H9 (cell line): ENCODE measurements at regions not wholly inside any gene's neighbourhood (a gene's known extent, or its start where the extent isn't known, plus 50 kb on each side); places are given as distances from the start of the nearest gene placed in this dataset.

Experiments used
- DNase-seq: peaks from one replicate; pipeline ENCODE4 v3.0.0-alpha.2; 2017
- H2AFZ ChIP-seq: one replicate; pipeline ENCODE4 v1.6.1; 2013; ENCODE audit warnings: mild to moderate bottlenecking, low read length, control low read depth, moderate library complexity
- H2AK5ac ChIP-seq: 2 replicates; pipeline ENCODE4 v1.6.1; 2013; ENCODE audit warnings: low read length, control low read depth, mixed read lengths; ENCODE audit not compliant: insufficient read length
- H2BK120ac ChIP-seq: one replicate; pipeline ENCODE4 v1.6.1; 2013; ENCODE audit warnings: low read depth, mild to moderate bottlenecking, low read length, control low read depth, inconsistent platforms; ENCODE audit not compliant: poor library complexity, severe bottlenecking
- H2BK12ac ChIP-seq: 2 replicates; pipeline ENCODE4 v1.6.1; 2013; ENCODE audit warnings: low read length, control low read depth, mixed read lengths, low read depth; ENCODE audit not compliant: insufficient read length
- H2BK15ac ChIP-seq: 2 replicates; pipeline ENCODE4 v1.6.1; 2013; ENCODE audit warnings: low read depth, low read length, control low read depth
- H2BK20ac ChIP-seq: one replicate; pipeline ENCODE4 v1.6.1; 2013; ENCODE audit warnings: low read depth, mild to moderate bottlenecking, low read length, control low read depth, inconsistent platforms; ENCODE audit not compliant: poor library complexity, severe bottlenecking
- H2BK5ac ChIP-seq: 2 replicates; pipeline ENCODE4 v1.6.1; 2013; ENCODE audit warnings: low read length, control low read depth, mixed read lengths; ENCODE audit not compliant: insufficient read length
- H3K14ac ChIP-seq: 2 replicates; pipeline ENCODE4 v1.6.1; 2013; ENCODE audit warnings: low read length, control low read depth; ENCODE audit not compliant: insufficient read depth
- H3K18ac ChIP-seq: 2 replicates; pipeline ENCODE4 v1.6.1; 2013; ENCODE audit warnings: low read depth, mild to moderate bottlenecking, mixed read lengths, low read length, control low read depth; ENCODE audit not compliant: insufficient read length
- H3K23ac ChIP-seq: 2 replicates; pipeline ENCODE4 v1.6.1; 2013; ENCODE audit warnings: low read length, control low read depth, mixed read lengths, low read depth; ENCODE audit not compliant: insufficient read length
- H3K23me2 ChIP-seq: 2 replicates; pipeline ENCODE4 v1.6.1; 2013; ENCODE audit warnings: low read depth, mild to moderate bottlenecking, mixed read lengths, low read length, control low read depth; ENCODE audit not compliant: insufficient read length, poor library complexity, severe bottlenecking
- H3K27ac ChIP-seq: 2 replicates; pipeline ENCODE4 v1.5.1; 2013; ENCODE audit warnings: low read length, control low read depth, mixed read lengths, low read depth; ENCODE audit not compliant: insufficient read length
- H3K27me3 ChIP-seq: 2 replicates; pipeline ENCODE4 v1.6.1; 2013; ENCODE audit warnings: low read length, control low read depth, inconsistent platforms; ENCODE audit not compliant: insufficient read depth
- H3K4ac ChIP-seq: 2 replicates; pipeline ENCODE4 v1.6.1; 2013; ENCODE audit warnings: low read depth, mild to moderate bottlenecking, control low read depth, inconsistent platforms, low read length, moderate library complexity
- H3K4me1 ChIP-seq: 2 replicates; pipeline ENCODE4 v1.6.1; 2013; ENCODE audit warnings: low read length, control low read depth, inconsistent platforms; ENCODE audit not compliant: insufficient read depth
- H3K4me2 ChIP-seq: 2 replicates; pipeline ENCODE4 v1.6.1; 2013; ENCODE audit warnings: low read length, control low read depth, mixed read lengths; ENCODE audit not compliant: insufficient read length, insufficient read depth
- H3K56ac ChIP-seq: 2 replicates; pipeline ENCODE4 v1.6.1; 2013; ENCODE audit warnings: low read depth, mild to moderate bottlenecking, mixed read lengths, low read length, control low read depth; ENCODE audit not compliant: insufficient read length
- H3K79me1 ChIP-seq: 2 replicates; pipeline ENCODE4 v1.6.1; 2013; ENCODE audit warnings: low read depth, mild to moderate bottlenecking, moderate library complexity, low read length, control low read depth, inconsistent platforms; ENCODE audit not compliant: insufficient read depth, poor library complexity, severe bottlenecking
- H3K79me2 ChIP-seq: 2 replicates; pipeline ENCODE4 v1.6.1; 2013; ENCODE audit warnings: low read length, control low read depth, inconsistent platforms; ENCODE audit not compliant: insufficient read depth
- H3K9ac ChIP-seq: 2 replicates; pipeline ENCODE4 v1.6.1; 2013; ENCODE audit warnings: low read length, control low read depth, mixed read lengths; ENCODE audit not compliant: insufficient read length; ENCODE audit errors: extremely low read depth
- H3K9me3 ChIP-seq: one replicate; pipeline ENCODE4 v1.6.1; 2013; ENCODE audit warnings: low read depth, low read length, inconsistent platforms; ENCODE audit not compliant: control insufficient read depth
- H3T11ph ChIP-seq: one replicate; pipeline ENCODE4 v1.6.1; 2013; ENCODE audit warnings: mild to moderate bottlenecking, low read length, control low read depth, inconsistent platforms
- H4K20me1 ChIP-seq: one replicate; pipeline ENCODE4 v1.6.1; 2013; ENCODE audit not compliant: control insufficient read depth, insufficient read length, insufficient read depth
- H4K5ac ChIP-seq: 2 replicates; pipeline ENCODE4 v1.6.1; 2013; ENCODE audit warnings: low read depth, mild to moderate bottlenecking, mixed read lengths, low read length, control low read depth; ENCODE audit not compliant: insufficient read length
- H4K8ac ChIP-seq: replicated peaks from 2 replicates; pipeline ENCODE4 v1.6.1; 2013; ENCODE audit warnings: low read length, control low read depth, mixed read lengths, low read depth; ENCODE audit not compliant: insufficient read length
- H4K91ac ChIP-seq: 2 replicates; pipeline ENCODE4 v1.6.1; 2013; ENCODE audit warnings: low read depth, mild to moderate bottlenecking, moderate library complexity, mixed read lengths, low read length, control low read depth; ENCODE audit not compliant: insufficient read length
- H3K27ac Mint-ChIP-seq, 3 experiments: 2 replicates in 2 of 3; 3 replicates in 1 of 3; pipeline ENCODE4 v1.8.0; 2020 to 2021; ENCODE audit warnings: mixed read lengths in 3 of 3, mild to moderate bottlenecking in 1 of 3, moderate library complexity in 1 of 3
- H3K27me3 Mint-ChIP-seq: 2 replicates; pipeline ENCODE4 v1.8.0; 2021; ENCODE audit warnings: low read depth, mild to moderate bottlenecking, moderate library complexity, mixed read lengths
- H3K36me3 Mint-ChIP-seq, 3 experiments: 2 replicates in 2 of 3; 3 replicates in 1 of 3; pipeline ENCODE4 v1.8.0; 2020 to 2021; ENCODE audit warnings: low read depth in 3 of 3, mixed read lengths in 3 of 3; ENCODE audit not compliant: insufficient read depth in 1 of 3
- H3K4me1 Mint-ChIP-seq, 2 experiments: 2 replicates each; pipeline ENCODE4 v1.8.0; 2020; ENCODE audit warnings: mixed read lengths in 2 of 2
- H3K4me3 Mint-ChIP-seq, 2 experiments: 2 replicates in 1 of 2; 3 replicates in 1 of 2; pipeline ENCODE4 v1.8.0; 2020 to 2021; ENCODE audit warnings: mild to moderate bottlenecking in 2 of 2, mixed read lengths in 2 of 2, moderate library complexity in 1 of 2
- H3K9me3 Mint-ChIP-seq, 2 experiments: 2 replicates in 1 of 2; 3 replicates in 1 of 2; pipeline ENCODE4 v1.8.0; 2020; ENCODE audit warnings: mild to moderate bottlenecking in 2 of 2, mixed read lengths in 2 of 2, moderate library complexity in 1 of 2
- CTCF ChIP-seq: fragments of 200-600 bp; sonication (generic); conservative IDR thresholded peaks from 3 replicates; pipeline ENCODE4 v1.8.0; 2021; ENCODE audit warnings: antibody characterized with exemption, mild to moderate bottlenecking
- WGBS: extraction: QIAGEN DNeasy Blood & Tissue Kit; methylation state at CpG from one replicate; pipeline ENCODE4 v1.1.7; 2013; ENCODE audit warnings: missing lambda C conversion rate, low lambda C conversion rate, mixed read lengths; ENCODE audit not compliant: insufficient read length; ENCODE audit errors: extremely low coverage; 5-methylcytosine and 5-hydroxymethylcytosine counted together

- Histone ChIP-seq H2BK15ac (no peak overlapping the region), H4K91ac (no peak overlapping the region), H3K79me2 (no peaks in the 10 kb centered on the region), H3K14ac (no peak overlapping the region), H2BK20ac (no peak overlapping the region), H3T11ph (no peak overlapping the region), H3K4me1 (no peaks in the 10 kb centered on the region), H3K27me3 (no peaks in the 10 kb centered on the region), H3K79me1 (no peaks in the 10 kb centered on the region), H2BK5ac (no peak overlapping the region), H3K4me2 (no peak overlapping the region), H3K56ac (no peak overlapping the region), H2BK12ac (no peak overlapping the region), H4K20me1 (no peaks in the 10 kb centered on the region), H3K27ac (no peak overlapping the region), H3K9me3 (no peaks in the 10 kb centered on the region), H2BK120ac (no peak overlapping the region), H4K8ac (no peak overlapping the region), H4K5ac (no peak overlapping the region), H3K18ac (no peak overlapping the region), H3K23ac (no peak overlapping the region), H3K4ac (no peak overlapping the region), H2AK5ac (no peak overlapping the region), H3K23me2 (no peaks in the 10 kb centered on the region), H3K9ac (no peak overlapping the region), H2AFZ (no peak overlapping the region)
- no peak overlapping the region; a peak in 1 of 5 replicates for H3K4me3 Mint-ChIP-seq
- no peak for DNase-seq
- H3K4me1 Mint-ChIP-seq = peaks cover 8 to 9% of the 10 kb centered on the region in 2 experiments
- no peaks in the 10 kb centered on the region for H3K9me3 Mint-ChIP-seq
- no peaks in the 10 kb centered on the region; a peak in 1 of 7 replicates for H3K36me3 Mint-ChIP-seq
- no peak for TF ChIP-seq CTCF
- no peaks in the 10 kb centered on the region; the same call in 1 of the 2 replicates for H3K27me3 Mint-ChIP-seq
- peak overlapping the region in 1 of 3 experiments; percentile 75; a peak in 1 of 7 replicates for H3K27ac Mint-ChIP-seq
- no CpG with 5 or more reads among the region's 14 CpGs for WGBS
These were observed 97.4 kb upstream of the ITGA6 start for GRCh38 chr2:172329774-172330671.
